LoVo (cell line): ENCODE measurements at regions not wholly inside any gene's neighbourhood (a gene's known extent, or its start where the extent isn't known, plus 50 kb on each side); places are given as distances from the start of the nearest gene placed in this dataset.

Experiments used
- DNase-seq: peaks from one replicate; pipeline ENCODE4 v3.0.0-alpha.2; 2016; ENCODE audit warnings: low spot score

DNA sequence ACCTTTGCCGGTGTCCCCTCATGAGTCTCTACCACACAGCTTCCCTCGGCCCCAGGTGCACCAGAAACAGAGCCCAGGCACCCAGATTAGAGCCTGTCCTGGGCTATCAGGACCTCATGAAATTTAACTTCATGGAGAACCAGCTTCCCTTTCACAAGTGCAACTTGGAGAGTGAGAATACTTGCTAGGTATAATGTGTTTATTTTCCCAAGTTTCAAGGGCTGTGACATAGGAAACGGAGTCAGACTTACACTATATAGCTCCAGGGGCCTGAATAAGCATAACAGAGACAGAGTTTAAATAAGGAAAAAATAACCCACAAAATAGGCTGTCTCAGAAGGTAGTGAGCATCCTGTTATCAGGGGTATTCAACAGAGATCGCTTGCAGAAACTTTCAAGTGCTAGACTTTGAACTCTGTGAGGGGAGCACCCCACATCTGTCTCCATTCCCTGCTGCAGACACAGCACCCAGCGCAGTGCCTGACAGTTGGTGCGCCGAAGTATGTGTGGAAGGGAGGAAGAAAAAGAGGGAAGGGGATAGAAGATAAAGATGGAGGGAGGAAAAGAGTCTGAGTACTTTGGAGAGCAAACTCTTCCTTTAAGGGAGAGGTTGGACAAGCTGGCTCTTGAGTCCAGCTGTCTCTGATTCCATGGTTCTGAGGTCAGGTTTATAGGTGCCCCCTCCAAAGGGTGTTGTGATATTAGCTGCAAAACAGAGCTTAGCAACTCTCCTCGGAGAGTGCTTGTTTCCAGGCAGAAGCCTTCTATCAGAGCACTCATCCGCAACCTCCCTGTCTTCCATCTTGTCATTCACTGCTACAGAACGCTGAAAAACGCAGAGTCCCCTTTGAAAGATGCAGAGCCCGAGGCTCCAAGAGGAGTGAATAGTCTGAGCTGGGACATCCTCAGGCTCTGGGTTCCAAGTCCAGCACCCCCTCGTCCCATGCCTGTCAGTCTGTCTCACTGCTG, 84.8 kb downstream of the CPN2 start:
- no peak for DNase-seq

DNA sequence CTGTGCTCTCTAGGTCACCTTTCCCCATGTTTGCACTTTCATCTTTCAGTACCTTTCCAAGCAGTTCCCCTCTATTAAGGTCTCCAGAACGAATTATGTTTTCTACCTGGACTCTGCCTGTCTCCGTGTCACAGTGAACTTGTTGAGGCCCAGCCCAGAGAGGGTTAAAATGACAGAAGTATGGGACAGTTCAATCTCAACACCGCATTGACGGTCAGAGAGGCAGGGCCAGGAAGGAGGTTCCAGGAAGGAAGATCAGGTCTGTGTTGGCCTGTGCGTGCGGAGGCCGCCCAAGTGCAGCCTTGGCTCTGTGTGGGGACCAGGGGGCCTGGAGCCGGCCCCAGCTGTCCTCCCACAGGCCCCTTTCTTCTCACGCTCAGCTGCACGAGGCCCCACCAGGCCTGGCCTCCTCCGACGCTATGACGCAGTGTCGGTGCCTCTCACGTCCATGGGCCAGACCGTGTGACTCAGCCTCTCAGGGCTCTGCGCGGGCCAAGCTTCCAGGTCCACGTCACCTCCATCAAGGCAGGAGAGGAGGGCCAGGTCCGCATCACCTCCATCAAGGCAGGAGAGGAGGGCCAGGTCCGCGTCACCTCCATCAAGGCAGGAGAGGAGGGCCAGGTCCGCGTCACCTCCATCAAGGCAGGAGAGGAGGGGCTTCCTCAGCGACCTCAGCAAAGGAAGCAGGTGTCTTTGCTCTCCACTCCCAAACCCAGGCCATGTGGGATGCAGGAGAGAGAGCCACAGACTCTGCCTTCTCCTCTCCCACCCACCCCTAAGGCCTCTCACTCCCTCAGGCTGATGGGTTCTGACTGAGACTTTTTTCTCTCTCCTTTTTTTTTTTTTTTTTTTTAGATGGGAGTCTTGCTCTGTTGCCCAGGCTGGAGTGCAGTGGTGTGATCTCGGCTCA, 83.1 kb downstream of the CPN2 start:
- no peak for DNase-seq

DNA sequence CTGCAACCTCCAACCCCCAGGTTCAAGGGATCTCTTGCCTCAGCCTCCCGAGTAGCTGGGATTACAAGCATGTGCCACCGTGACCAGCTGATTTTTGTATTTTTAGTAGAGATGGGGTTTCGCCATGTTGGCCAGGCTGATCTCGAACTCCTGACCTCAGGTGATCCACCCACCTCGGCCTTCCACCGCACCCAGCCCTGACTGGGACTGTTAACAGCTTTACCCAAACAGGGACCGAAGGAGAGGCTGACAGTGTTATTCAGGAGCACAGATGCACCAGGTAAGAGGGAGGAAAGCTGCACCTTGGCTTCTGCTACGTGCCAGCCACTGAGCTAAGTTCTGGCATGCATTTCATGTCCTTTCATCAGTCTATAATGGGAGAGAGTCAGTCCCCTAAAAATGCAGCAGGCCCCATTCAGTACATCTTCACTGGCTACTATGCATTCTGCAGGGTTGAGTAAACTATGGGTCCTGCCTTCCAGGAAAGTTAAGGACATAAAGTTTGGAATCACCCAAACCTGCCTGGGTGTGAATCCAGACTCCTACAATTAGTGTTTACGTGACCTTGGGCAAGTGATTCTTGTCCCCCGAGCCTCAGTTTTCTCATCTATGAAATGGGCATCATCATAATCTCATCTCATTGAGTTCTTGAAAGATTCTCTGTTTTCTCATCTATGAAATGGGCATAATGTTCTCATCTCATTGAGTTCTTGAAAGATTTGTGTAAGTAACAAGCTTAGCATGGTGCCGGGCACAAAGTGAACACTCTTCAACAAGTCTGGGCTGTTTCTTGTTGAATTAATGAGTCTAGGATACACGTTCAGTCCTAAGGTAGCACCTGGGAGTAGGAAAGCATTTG, 82.2 kb downstream of the CPN2 start:
- no peak for DNase-seq

DNA sequence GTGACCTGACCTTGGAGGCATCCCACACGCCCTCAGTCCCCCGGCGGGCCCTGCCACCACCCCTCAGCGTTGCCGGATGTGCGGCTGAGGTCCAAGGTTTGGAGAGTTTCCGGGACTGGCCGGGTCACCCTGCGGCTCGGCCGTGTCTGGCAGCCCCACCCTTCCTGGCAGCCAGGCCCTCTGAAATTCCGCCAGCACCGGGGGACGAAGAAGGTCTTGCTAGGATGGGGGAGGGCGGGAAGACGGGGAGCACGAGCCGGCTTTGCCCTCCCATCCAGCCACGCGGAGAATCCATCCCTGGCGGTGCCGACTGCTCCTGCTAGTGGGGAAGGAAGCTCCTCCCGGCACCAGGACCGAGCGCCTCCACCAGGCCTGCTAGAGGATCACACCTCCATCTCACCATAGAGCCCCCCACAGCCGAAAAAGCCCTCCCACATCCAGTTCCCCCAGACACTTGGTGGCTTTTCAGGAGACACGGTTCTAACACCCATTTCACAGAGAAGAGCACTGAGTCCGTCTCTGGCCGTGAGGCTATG, 81.5 kb downstream of the CPN2 start:
- DNase-seq = no peak

DNA sequence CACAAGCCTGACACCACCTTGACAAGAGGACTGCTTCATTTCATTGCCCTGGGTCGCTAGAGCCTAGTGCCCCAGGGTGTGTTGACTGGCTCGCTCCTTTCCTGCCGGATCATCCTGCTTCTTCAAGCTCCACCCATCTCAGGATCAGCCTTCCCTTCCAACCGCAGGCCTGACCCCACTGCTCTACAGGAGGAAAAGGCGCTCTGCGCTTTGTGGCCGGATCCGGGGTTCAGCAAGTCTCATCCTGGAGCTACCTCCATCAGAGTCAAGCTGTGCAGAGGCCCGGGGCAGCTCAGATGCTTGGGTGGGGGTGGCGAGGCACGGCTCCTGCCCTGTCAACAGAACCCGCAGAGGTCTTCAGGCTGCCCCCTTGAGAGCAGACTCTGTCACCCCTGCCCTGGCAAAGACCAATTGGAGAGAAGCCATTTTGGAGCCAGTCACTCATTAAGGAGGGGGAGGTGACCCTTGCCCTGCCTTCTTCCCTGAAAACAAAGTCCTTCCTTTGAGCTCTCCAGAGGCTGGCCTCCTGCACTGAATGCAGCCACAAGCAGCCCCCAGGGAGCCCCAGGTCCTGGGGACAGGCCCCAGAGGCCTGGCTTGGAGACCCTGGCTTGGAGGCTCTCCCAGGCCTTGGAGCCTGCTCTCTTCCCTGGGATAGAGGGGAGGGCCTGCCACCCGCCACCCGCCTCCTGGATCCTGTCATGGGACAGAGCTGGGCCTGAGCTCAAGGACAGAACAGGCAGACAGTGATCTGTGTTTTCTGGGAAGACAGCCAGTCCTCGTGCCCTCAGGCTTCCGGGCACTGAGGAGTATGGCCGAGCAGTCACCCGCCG, 80.3 kb downstream of the CPN2 start:
- no peak for DNase-seq

DNA sequence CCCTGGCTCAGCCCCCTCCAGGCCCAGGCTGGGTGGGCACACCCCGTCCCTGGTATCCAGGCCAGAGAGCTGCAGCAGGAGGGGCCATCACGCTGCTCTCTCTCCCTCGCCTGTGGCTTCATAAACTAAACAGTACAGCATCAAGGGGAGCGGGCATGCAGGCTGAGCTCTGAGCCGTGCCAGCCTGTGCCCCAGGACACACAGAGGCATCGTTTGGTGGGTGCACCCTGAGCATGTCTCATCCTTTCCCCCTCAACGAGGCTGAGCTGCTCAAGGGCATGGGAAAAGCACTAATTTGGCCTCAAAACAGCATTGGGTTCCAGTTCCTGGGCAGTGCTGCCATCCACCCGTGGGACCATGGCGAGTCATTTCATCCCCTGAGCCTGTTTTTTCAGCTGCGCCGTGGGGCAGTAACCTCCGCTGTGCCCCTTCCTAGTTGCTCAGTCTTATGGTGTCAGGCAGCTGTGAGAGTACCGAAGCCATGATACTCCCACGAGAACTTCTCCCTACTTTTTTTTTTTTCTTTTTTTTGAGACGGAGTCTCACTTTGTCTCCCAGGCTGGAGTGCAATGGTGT, 79.6 kb downstream of the CPN2 start:
- DNase-seq = no peak

DNA sequence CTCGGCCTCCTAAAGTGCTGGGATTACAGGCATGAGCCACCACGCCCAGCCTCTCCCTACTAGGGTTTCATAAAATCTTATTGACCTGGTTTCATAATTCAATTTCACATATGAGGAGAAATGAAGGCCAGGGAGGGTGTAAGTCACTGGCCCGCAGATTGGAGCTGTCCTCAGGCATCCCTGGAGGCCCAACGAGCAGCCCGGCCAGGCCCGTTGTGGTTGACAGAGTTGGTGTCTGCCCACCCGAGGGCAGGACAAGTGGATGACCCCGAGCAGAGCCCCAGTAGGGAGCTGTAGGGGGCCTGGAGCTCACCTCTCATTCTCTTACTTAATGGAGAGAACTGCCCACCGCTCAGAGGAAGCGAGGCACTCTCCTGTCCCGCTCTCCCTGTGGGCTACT, 78.9 kb downstream of the CPN2 start:
- DNase-seq = no peak

DNA sequence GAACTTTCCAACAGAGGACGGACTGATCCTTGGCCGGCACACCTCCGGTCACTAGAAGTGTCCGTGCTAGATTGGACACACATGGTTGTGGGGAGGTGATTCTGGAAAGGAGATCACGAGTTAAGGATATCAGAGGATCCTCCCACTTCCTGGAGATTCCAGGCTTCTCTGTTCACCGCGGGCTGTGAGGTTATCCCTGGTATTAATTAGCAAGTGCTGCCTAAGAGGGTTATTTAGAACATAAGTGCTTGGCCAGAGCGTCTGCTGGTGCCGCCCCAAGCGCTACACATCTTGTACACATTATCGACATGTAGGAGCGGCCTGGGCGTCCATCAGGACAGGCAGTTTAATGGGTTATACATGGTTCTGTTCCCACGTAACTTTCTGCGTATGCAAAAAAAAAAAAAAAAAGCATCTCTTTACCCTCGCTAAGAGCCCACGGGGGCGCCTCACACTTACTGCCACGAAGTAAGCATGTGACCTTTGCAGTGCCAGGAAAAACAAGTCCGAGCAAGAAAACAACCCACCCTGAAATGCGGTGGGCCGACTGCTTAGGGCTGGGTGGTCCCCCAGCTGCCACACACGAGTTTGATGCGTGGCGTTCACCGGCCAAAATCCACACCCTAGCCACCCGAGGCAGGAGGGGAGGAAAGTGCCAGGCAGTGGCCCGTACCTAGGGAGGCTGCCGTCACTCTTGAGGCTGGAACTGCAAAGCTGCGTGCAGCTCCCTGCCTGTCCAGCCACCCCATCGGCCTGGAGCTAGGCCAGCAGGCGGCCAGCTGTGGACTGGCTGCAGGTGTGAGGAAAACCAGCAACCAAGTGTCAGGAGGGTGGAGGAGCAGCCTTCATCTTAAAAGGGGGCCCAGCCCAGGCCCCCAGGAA, 78.0 kb downstream of the CPN2 start:
- DNase-seq = no peak

DNA sequence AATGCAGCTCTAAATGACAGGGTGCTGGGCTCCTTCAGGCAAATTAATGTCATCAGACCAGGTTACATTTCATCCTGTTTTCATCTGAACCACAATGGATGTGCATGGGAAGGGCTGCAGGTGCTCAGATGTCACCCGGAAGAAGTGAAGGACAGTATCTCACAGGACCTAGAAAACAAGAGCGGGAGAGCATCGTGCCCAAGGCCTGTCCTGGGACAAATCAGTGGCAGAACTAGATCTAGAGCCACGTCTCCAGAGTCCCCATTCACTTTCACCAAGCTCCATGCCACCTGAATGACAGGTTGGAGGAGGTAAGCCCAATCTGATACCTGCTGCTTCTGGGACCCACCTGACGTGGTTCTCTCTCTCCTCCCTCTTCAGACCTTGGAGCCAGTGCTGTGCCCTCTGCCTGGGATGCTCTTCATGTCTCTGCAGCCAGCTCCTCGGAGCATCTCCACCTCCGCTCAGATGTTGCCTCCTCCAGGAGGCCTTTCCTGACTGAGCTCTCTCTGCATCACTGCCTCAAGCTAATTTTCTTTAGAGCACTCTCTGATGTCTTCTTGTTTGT, 77.3 kb downstream of the CPN2 start:
- DNase-seq = no peak

DNA sequence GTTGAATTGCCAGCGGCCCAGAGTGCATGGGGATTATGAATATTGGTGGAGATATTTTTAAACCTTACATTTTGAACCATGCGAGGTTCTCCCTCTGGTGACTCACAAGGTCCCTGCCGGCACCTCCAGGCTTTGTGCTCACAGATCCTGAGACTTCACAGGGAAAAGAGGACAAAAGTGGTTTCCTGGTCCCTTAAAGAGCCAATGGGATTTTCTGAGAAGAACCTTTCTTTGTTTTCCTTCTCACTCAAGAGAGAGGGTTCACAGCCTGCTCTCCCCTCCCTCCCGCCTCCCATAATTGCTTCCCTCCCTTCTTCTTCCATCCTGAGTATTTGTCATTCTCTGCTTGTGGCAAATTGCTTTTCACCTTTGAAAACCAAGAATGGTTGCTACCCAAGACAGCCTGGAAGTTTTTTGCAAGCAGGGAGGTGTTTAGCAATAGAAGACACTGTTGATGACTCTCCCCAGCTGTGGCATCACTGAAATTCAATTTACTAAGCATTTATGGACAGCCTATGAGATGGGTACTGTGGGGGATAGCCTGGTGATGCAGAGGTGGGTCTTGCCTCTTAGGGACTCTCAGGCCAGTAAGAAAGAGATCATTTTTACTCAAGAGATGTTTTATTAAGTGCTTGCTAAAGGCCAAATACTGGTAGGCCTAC, 76.6 kb downstream of the CPN2 start:
- no peak for DNase-seq

DNA sequence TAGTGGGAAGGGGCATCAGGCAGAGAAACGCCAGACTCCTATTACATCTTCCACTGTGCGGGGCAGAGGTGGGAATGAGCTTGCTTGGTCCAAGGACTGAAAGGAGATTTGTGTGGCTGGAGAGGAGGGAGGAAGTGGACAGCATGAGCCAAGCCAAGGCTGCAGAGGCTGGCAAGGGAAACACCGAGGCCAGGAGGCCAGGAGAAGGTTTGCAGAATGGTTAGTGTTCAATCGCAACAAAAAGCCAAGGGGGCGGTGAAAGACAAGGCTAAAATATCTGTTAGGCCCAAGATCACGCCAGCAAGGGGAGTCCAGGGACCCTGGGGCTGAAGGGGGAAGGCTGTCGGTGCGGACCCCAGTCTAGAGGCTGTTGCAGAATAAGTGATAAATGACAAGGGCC, 75.8 kb downstream of the CPN2 start:
- peak; percentile 22 for DNase-seq

DNA sequence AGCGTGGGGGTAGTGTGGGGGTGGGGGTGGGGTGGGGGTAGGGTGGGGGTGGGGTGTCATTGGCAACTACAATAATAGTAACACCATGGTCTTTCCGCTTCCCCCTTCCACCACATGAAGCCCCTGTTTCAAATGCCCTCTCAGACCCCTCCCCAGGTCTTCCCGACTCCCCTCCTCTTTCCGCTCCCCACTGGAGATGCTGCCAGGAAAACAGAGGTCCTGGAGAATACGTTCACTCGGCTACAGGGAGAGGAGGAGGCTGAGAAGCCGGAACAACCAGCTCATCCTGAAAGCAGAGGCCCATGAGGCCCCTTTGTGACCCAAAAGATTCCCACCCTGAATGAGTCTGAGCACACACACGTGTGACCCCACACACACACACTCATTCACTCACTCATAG, 75.4 kb downstream of the CPN2 start:
- no peak for DNase-seq

DNA sequence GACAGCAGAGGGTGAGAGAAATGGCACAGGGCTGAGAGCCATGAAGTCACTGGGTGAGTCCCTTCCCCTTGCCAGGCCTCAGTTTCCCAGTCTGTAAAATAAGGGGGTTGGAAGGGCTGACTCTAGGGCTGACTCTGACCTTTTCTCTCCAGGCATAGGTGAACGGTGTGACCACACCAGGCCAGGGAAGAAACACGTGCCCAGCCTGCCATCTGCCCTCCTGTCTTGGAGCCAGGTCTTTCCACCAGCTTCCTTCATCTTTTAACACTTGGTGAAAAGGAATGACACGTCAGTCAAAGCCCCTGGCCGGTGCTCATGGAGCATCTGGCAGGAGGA, 74.4 kb downstream of the CPN2 start:
- no peak for DNase-seq

DNA sequence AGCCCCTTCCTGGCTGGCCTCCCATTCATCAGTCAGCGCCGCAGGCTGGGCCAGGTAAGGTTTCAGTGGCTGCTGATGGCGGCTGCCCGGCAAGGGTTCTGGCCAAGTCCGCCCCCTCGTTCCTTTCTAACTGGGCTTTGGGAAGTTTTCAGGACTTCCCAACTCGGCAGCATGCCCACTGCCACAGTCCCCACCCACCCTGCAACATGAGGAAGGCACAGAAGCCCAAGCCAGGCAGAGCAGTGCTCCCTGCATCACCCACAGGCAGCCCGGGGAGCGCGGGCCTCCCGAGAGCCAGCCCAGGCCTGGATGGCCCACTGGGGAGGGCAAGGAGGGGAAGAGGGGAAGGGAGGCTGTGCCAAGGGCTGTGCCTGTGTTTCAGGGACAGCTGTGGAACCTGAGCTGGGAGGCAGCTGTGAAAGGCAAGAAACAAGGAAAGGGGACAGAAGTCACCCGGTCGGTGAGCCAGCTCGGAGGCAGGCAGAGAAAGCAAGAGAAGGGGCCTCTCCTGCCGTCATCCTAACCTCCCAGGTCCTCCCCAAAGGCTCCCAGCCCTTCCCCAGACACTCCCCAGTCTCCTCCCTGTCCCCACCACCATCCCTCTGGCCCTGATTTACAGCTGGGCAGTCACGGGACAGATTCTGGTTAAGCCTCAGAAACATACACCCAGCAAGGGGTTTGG, 73.9 kb downstream of the CPN2 start:
- no peak for DNase-seq

DNA sequence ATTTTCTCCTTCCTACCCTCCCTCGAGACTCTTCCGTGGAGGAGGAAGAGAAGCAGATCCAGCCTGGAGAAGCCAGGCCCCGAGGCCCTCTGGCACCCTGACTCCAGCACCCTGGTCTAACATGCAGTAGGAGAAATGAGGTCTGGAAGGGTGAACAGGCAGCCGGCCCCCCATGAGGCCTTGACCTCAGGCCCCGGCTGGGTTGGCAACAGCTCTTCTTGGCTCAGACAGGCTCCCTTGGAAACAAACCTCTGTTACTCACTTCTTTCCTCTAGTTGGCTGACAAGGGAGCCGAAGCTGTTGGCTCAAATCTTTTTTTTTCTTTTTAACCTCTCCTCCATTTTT, 73.4 kb downstream of the CPN2 start:
- no peak for DNase-seq

DNA sequence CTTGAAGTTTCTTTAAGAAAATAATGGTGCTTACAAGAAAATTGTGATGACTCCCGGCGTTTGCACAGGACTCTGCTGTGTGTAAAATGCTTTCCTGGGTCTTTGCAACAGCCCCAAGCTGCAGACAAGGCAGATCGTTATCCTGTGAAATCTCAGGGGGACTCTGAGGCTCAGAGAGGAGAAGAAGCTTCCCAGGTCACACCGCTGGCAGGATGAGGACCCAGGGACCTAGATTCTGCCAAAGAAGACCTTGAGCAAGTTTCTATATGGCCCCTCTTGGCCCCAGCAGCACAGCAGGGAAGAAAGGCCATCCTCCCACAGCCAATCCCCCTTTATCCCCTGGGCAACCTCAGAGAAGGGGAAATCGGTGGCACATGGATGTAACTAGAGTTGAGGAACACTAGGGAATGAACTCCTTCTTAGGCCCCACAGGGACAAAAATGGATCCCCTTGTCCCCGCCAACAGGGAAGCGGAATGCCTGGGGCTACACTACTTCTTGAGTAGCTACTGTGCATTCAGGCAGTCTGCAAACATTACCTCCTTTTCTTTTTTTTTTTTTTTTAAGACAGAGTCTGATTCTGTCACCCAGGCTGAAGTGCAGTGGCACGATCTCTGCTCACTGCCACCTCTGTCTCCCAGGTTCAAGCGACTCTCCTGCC, 72.8 kb downstream of the CPN2 start:
- no peak for DNase-seq

DNA sequence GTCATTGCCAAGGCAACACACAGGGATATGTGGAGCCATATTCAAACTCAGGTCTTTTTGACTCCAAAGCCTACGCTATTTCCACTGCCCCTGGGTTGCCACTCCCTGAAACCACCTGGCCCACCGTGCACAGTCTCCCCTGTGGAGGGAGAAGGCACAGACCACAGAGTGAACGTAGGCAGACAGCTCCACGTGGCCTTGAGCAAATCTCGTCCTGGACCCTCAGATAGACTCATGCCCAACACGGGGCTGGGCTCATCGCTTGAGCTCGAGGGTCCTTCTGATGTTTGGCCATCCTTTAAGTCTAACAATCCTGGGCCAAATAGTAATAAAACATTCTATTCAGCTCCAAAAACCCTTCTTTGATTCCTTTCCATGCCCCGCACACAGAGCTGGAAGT, 72.0 kb downstream of the CPN2 start:
- DNase-seq = no peak
